Common myeloid progenitor, CD34-positive (primary cell): ENCODE measurements at regions not wholly inside any gene's neighbourhood (a gene's known extent, or its start where the extent isn't known, plus 50 kb on each side); places are given as distances from the start of the nearest gene placed in this dataset.
"Not testable (repeated sequence)": the region's sequence is repeated elsewhere in the genome, so short reads cannot be mapped to it uniquely, and the experiment has no call there.

Source experiments
- CTCF ChIA-PET: fragments of 350-600 bp; sonication (Branson Sonifier 250); formaldehyde crosslinking; loops from one replicate; lab custom pipeline; 2021; ENCODE audit warnings: antibody characterized with exemption; lab: Charles Lee
- POLR2A ChIA-PET: fragments of 350-600 bp; sonication (Branson Sonifier 250); formaldehyde crosslinking; loops from one replicate; lab custom pipeline; 2021; ENCODE audit warnings: antibody characterized with exemption; lab: Charles Lee
- DNase-seq, 3 donors: peaks; one replicate each; pipeline versions ENCODE4 v3.0.0 to v3.0.0-alpha.2; 2013
- H3K27ac ChIP-seq, 2 experiments: 1 replicate in 1 of 2; 2 replicates in 1 of 2; pipeline ENCODE4 v1.7.0; 2013; ENCODE audit warnings: inconsistent platforms in 2 of 2, low read length in 2 of 2, mild to moderate bottlenecking in 2 of 2, low read depth in 1 of 2, moderate library complexity in 1 of 2; ENCODE audit not compliant: severe bottlenecking in 2 of 2, insufficient read depth in 1 of 2, poor library complexity in 1 of 2
- H3K27me3 ChIP-seq, 5 experiments: replicated peaks in 2 of 5; 1 replicate in 3 of 5; 2 replicates in 2 of 5; pipeline versions ENCODE4 v1.6.1 to v1.7.0; 2013; ENCODE audit warnings: low read length in 4 of 5, mild to moderate bottlenecking in 2 of 5, moderate library complexity in 2 of 5, inconsistent platforms in 1 of 5; ENCODE audit not compliant: insufficient read depth in 5 of 5, control insufficient read depth in 4 of 5
- H3K36me3 ChIP-seq, 4 experiments: 1 replicate in 2 of 4; 2 replicates in 2 of 4; pipeline versions ENCODE4 v1.6.1 to v1.7.0; 2013; ENCODE audit warnings: low read length in 3 of 4, control low read depth in 1 of 4, mild to moderate bottlenecking in 1 of 4; ENCODE audit not compliant: control insufficient read depth in 4 of 4, insufficient read depth in 4 of 4
- H3K4me1 ChIP-seq, 4 experiments: 1 replicate in 3 of 4; 2 replicates in 1 of 4; pipeline versions ENCODE4 v1.6.1 to v1.7.1; 2013; ENCODE audit warnings: low read length in 3 of 4, mild to moderate bottlenecking in 3 of 4, control low read depth in 1 of 4, inconsistent platforms in 1 of 4, moderate library complexity in 1 of 4; ENCODE audit not compliant: control insufficient read depth in 4 of 4, insufficient read depth in 4 of 4; ENCODE audit errors: control extremely low read depth in 1 of 4
- H3K4me3 ChIP-seq, 7 experiments: 1 replicate in 4 of 7; 2 replicates in 3 of 7; pipeline versions ENCODE4 v1.5.1 to v1.7.0; 2013; ENCODE audit warnings: mild to moderate bottlenecking in 7 of 7, low read length in 6 of 7, moderate library complexity in 6 of 7, inconsistent platforms in 2 of 7, low read depth in 2 of 7, control low read depth in 1 of 7; ENCODE audit not compliant: insufficient read depth in 4 of 7, control insufficient read depth in 1 of 7; ENCODE audit errors: extremely low read depth in 1 of 7
- H3K9me3 ChIP-seq, 5 experiments: 1 replicate in 4 of 5; 2 replicates in 1 of 5; pipeline versions ENCODE4 v1.6.1 to v1.7.1; 2013; ENCODE audit warnings: low read length in 4 of 5, mild to moderate bottlenecking in 2 of 5, inconsistent platforms in 1 of 5, low read depth in 1 of 5, moderate library complexity in 1 of 5; ENCODE audit not compliant: control insufficient read depth in 4 of 5, insufficient read depth in 2 of 5; ENCODE audit errors: control extremely low read depth in 1 of 5
- WGBS: methylation state at CpG from one replicate; pipeline ENCODE4 v1.1.5; 2013; ENCODE audit not compliant: insufficient coverage; 5-methylcytosine and 5-hydroxymethylcytosine counted together

DNA sequence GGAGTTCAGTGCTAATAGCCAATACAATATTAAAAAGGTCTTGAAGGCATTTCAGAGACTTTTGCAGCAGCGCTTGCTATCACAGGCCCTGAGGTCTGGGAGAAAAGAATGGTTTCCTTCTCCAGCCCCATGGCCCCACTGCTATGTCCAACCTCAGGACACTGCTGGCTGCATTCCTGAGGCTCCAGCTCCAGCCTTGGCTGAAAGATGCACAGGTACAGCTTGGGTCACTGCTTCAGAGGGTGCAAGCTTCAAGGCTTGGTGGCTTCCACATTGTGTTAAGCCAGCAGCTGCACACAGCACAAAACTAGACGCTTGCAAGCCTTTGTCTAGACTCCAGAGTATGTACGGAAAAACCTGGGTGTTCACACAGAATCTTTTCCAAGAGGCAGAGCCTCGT, 589.2 kb downstream of the CWH43 start:
- 51% methylated on average over 3 of the region's 4 CpGs for WGBS
- H3K27me3 ChIP-seq, DNase-seq, H3K4me3 ChIP-seq, POLR2A ChIA-PET, H3K36me3 ChIP-seq, H3K4me1 ChIP-seq, H3K9me3 ChIP-seq, CTCF ChIA-PET, H3K27ac ChIP-seq: not testable (repeated sequence)

GRCh38 chr4:49578371-49578770, 592.3 kb downstream of the CWH43 start:
- H3K4me3 ChIP-seq, H3K27me3 ChIP-seq, H3K4me1 ChIP-seq, DNase-seq, H3K9me3 ChIP-seq, POLR2A ChIA-PET, CTCF ChIA-PET, H3K27ac ChIP-seq, H3K36me3 ChIP-seq: not testable (repeated sequence)
- WGBS, result 28% methylated on average over 2 of the region's 5 CpGs

GRCh38 chr4:49578899-49579298, 592.8 kb downstream of the CWH43 start:
- H3K36me3 ChIP-seq, POLR2A ChIA-PET, H3K4me3 ChIP-seq, H3K4me1 ChIP-seq, H3K27me3 ChIP-seq, DNase-seq, H3K9me3 ChIP-seq, CTCF ChIA-PET, H3K27ac ChIP-seq: not testable (repeated sequence)
- 42% methylated on average over 2 of the region's 2 CpGs for WGBS

- CTCF ChIA-PET, H3K4me1 ChIP-seq, H3K9me3 ChIP-seq, H3K4me3 ChIP-seq, H3K27me3 ChIP-seq, H3K27ac ChIP-seq, H3K36me3 ChIP-seq, POLR2A ChIA-PET, DNase-seq: not testable (repeated sequence)
- WGBS, result no CpG with 5 or more reads among the region's 8 CpGs
Observed at GRCh38 chr4:49580166-49580565, 594.1 kb downstream of the CWH43 start.

DNA sequence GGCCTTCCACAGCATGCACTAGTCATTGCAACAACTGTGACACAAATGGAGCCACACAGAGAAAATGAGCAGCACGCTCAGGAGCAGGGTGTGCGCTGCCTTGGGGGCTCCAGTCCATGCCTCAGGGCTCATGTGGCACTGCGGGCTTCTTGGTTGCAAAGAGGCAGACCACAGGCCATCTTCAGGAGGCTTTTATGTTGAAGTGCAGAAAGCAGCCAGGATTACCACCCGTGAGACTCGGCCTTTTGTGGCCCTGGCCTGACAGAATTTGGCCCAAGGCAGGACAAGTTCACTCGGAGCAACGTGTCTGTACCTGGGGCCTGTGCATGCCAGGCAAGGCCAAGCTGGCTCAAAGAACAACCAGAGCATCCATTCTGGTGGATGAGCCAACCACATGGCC, 602.3 kb downstream of the CWH43 start:
- CTCF ChIA-PET, result not testable (repeated sequence)

GRCh38 chr4:49618436-49618835, 632.4 kb downstream of the CWH43 start:
- CTCF ChIA-PET, POLR2A ChIA-PET, H3K4me1 ChIP-seq, H3K27me3 ChIP-seq, H3K9me3 ChIP-seq, H3K27ac ChIP-seq, H3K36me3 ChIP-seq, H3K4me3 ChIP-seq, DNase-seq: not testable (repeated sequence)
- 69% methylated on average over 7 of the region's 12 CpGs for WGBS

More for the DNA sequence above, 602.3 kb downstream of the CWH43 start:
- H3K27ac ChIP-seq, H3K27me3 ChIP-seq, H3K4me1 ChIP-seq, H3K36me3 ChIP-seq, POLR2A ChIA-PET, H3K4me3 ChIP-seq, DNase-seq, H3K9me3 ChIP-seq: not testable (repeated sequence)
- whole genome bisulfite sequencing, result no CpG with 5 or more reads among the region's 7 CpGs

- CTCF ChIA-PET, POLR2A ChIA-PET, H3K36me3 ChIP-seq, H3K27ac ChIP-seq, H3K9me3 ChIP-seq, H3K4me1 ChIP-seq, DNase-seq, H3K27me3 ChIP-seq, H3K4me3 ChIP-seq: not testable (repeated sequence)
- 92% methylated on average over 2 of the region's 12 CpGs for WGBS
Observed at GRCh38 chr4:49626478-49626877, 640.4 kb downstream of the CWH43 start.
